Activated T-cell treated with anti-CD3 and anti-CD28 coated beads, Interleukin-2, amount 50 U/mL, for 24 hours (primary cell): ENCODE measurements at regions not wholly inside any gene's neighbourhood (a gene's known extent, or its start where the extent isn't known, plus 50 kb on each side); places are given as distances from the start of the nearest gene placed in this dataset.
"Not testable (repeated sequence)": the region's sequence is repeated elsewhere in the genome, so short reads cannot be mapped to it uniquely, and the experiment has no call there.

ENCODE experiments used
- DNase-seq: peaks from one replicate; pipeline ENCODE4 v3.0.0-alpha.2; 2020
- H3K27ac Mint-ChIP-seq: 2 replicates; pipeline ENCODE4 v1.8.0; 2020; ENCODE audit warnings: mild to moderate bottlenecking, mixed read lengths
- H3K27me3 Mint-ChIP-seq: 2 replicates; pipeline ENCODE4 v1.8.0; 2020; ENCODE audit warnings: mixed read lengths
- H3K36me3 Mint-ChIP-seq: 2 replicates; pipeline ENCODE4 v1.8.0; 2020; ENCODE audit warnings: low read depth, mixed read lengths
- H3K4me1 Mint-ChIP-seq: 2 replicates; pipeline ENCODE4 v1.8.0; 2020; ENCODE audit warnings: low read depth, mixed read lengths
- H3K4me3 Mint-ChIP-seq: 2 replicates; pipeline ENCODE4 v1.8.0; 2020; ENCODE audit warnings: mild to moderate bottlenecking, moderate library complexity, mixed read lengths
- H3K9me3 Mint-ChIP-seq: 2 replicates; pipeline ENCODE4 v1.8.0; 2020; ENCODE audit warnings: mixed read lengths

GRCh38 chr7:155382802-155383171 is 75.1 kb upstream of the EN2 start:
- Mint-ChIP-seq H3K9me3 (no peaks in the 10 kb centered on the region), H3K27me3 (peaks cover 91% of the 10 kb centered on the region), H3K36me3 (no peaks in the 10 kb centered on the region), H3K4me1 (peaks cover 20% of the 10 kb centered on the region), H3K4me3 (no peak overlapping the region), H3K27ac (no peak overlapping the region)
- no peak for DNase-seq

GRCh38 chr7:155383756-155384491 is 74.0 kb upstream of the EN2 start:
- no peak overlapping the region for H3K27ac Mint-ChIP-seq
- DNase-seq, result no peak
- H3K4me3 Mint-ChIP-seq, result no peak overlapping the region
- H3K36me3 Mint-ChIP-seq, result no peaks in the 10 kb centered on the region
- peaks cover 15% of the 10 kb centered on the region for H3K4me1 Mint-ChIP-seq
- H3K27me3 Mint-ChIP-seq, result peaks cover 91% of the 10 kb centered on the region
- H3K9me3 Mint-ChIP-seq, result no peaks in the 10 kb centered on the region

GRCh38 chr7:155384751-155385150 is 73.2 kb upstream of the EN2 start:
- Mint-ChIP-seq H3K9me3 (no peaks in the 10 kb centered on the region), H3K27me3 (peaks cover 89% of the 10 kb centered on the region), H3K4me1 (peaks cover 15% of the 10 kb centered on the region), H3K4me3 (no peak overlapping the region), H3K27ac (no peak overlapping the region), H3K36me3 (no peaks in the 10 kb centered on the region)
- no peak for DNase-seq

- DNase-seq, H3K36me3 Mint-ChIP-seq, H3K27ac Mint-ChIP-seq, H3K4me3 Mint-ChIP-seq, H3K9me3 Mint-ChIP-seq: not testable (repeated sequence)
- Mint-ChIP-seq H3K27me3 (peaks cover 86% of the 10 kb centered on the region), H3K4me1 (peaks cover 15% of the 10 kb centered on the region)
These were observed 72.7 kb upstream of the EN2 start for GRCh38 chr7:155385182-155385581.

GRCh38 chr7:155386608-155387007 is 71.3 kb upstream of the EN2 start:
- Mint-ChIP-seq H3K36me3 (no peaks in the 10 kb centered on the region), H3K4me3 (no peak overlapping the region), H3K27ac (no peak overlapping the region), H3K4me1 (peaks cover 4% of the 10 kb centered on the region), H3K27me3 (peaks cover 79% of the 10 kb centered on the region), H3K9me3 (no peaks in the 10 kb centered on the region)
- no peak for DNase-seq

GRCh38 chr7:155387066-155387620 is 70.8 kb upstream of the EN2 start:
- H3K27me3 Mint-ChIP-seq, result peaks cover 74% of the 10 kb centered on the region
- no peaks in the 10 kb centered on the region for H3K36me3 Mint-ChIP-seq
- no peaks in the 10 kb centered on the region for H3K9me3 Mint-ChIP-seq
- H3K4me3 Mint-ChIP-seq, result no peak overlapping the region
- no peak overlapping the region for H3K27ac Mint-ChIP-seq
- no peaks in the 10 kb centered on the region for H3K4me1 Mint-ChIP-seq
- DNase-seq, result no peak

GRCh38 chr7:155388561-155388960 is 69.4 kb upstream of the EN2 start:
- Mint-ChIP-seq H3K4me1 (no peaks in the 10 kb centered on the region), H3K36me3 (no peaks in the 10 kb centered on the region), H3K27me3 (peaks cover 64% of the 10 kb centered on the region), H3K9me3 (no peaks in the 10 kb centered on the region), H3K4me3 (no peak overlapping the region), H3K27ac (no peak overlapping the region)
- no peak for DNase-seq

GRCh38 chr7:155391414-155391813 is 66.5 kb upstream of the EN2 start:
- Mint-ChIP-seq H3K36me3 (no peaks in the 10 kb centered on the region), H3K4me3 (no peak overlapping the region), H3K9me3 (no peaks in the 10 kb centered on the region), H3K27ac (no peak overlapping the region), H3K4me1 (no peaks in the 10 kb centered on the region), H3K27me3 (peaks cover 54% of the 10 kb centered on the region)
- DNase-seq, result no peak

GRCh38 chr7:155392726-155393570 is 65.0 kb upstream of the EN2 start:
- Mint-ChIP-seq H3K36me3 (no peaks in the 10 kb centered on the region), H3K27me3 (peaks cover 45% of the 10 kb centered on the region), H3K9me3 (no peaks in the 10 kb centered on the region), H3K27ac (no peak overlapping the region), H3K4me3 (no peak overlapping the region), H3K4me1 (no peaks in the 10 kb centered on the region)
- no peak for DNase-seq

GRCh38 chr7:155394413-155394812 is 63.5 kb upstream of the EN2 start:
- Mint-ChIP-seq H3K27me3 (peaks cover 36% of the 10 kb centered on the region), H3K36me3 (no peaks in the 10 kb centered on the region), H3K27ac (no peak overlapping the region), H3K4me3 (no peak overlapping the region), H3K9me3 (no peaks in the 10 kb centered on the region), H3K4me1 (no peaks in the 10 kb centered on the region)
- no peak for DNase-seq

- no peak overlapping the region for H3K27ac Mint-ChIP-seq
- H3K4me3 Mint-ChIP-seq, result no peak overlapping the region
- no peaks in the 10 kb centered on the region for H3K9me3 Mint-ChIP-seq
- H3K27me3 Mint-ChIP-seq, result peaks cover 39% of the 10 kb centered on the region
- no peak for DNase-seq
- H3K4me1 Mint-ChIP-seq, result no peaks in the 10 kb centered on the region
- H3K36me3 Mint-ChIP-seq, result no peaks in the 10 kb centered on the region
These were observed 62.6 kb upstream of the EN2 start for GRCh38 chr7:155395176-155395797.

- Mint-ChIP-seq H3K4me3 (no peak overlapping the region), H3K9me3 (no peaks in the 10 kb centered on the region), H3K4me1 (no peaks in the 10 kb centered on the region), H3K27ac (no peak overlapping the region), H3K36me3 (no peaks in the 10 kb centered on the region), H3K27me3 (peaks cover 48% of the 10 kb centered on the region)
- DNase-seq, result no peak
These were observed 61.3 kb upstream of the EN2 start for GRCh38 chr7:155396661-155397060.

- H3K27me3 Mint-ChIP-seq, result peaks cover 59% of the 10 kb centered on the region
- H3K27ac Mint-ChIP-seq, H3K9me3 Mint-ChIP-seq, H3K36me3 Mint-ChIP-seq, H3K4me3 Mint-ChIP-seq, DNase-seq, H3K4me1 Mint-ChIP-seq: not testable (repeated sequence)
These were observed 59.9 kb upstream of the EN2 start for GRCh38 chr7:155397758-155398714.

- no peaks in the 10 kb centered on the region for H3K36me3 Mint-ChIP-seq
- no peak overlapping the region for H3K4me3 Mint-ChIP-seq
- no peaks in the 10 kb centered on the region for H3K4me1 Mint-ChIP-seq
- DNase-seq, result no peak
- no peak overlapping the region for H3K27ac Mint-ChIP-seq
- peaks cover 64% of the 10 kb centered on the region for H3K27me3 Mint-ChIP-seq
- no peaks in the 10 kb centered on the region for H3K9me3 Mint-ChIP-seq
These were observed 59.0 kb upstream of the EN2 start for GRCh38 chr7:155398944-155399343.
